ENCODE measurements at regions not wholly inside any gene's neighbourhood (a gene's known extent, or its start where the extent isn't known, plus 50 kb on each side); places are given as distances from the start of the nearest gene placed in this dataset.

DNA sequence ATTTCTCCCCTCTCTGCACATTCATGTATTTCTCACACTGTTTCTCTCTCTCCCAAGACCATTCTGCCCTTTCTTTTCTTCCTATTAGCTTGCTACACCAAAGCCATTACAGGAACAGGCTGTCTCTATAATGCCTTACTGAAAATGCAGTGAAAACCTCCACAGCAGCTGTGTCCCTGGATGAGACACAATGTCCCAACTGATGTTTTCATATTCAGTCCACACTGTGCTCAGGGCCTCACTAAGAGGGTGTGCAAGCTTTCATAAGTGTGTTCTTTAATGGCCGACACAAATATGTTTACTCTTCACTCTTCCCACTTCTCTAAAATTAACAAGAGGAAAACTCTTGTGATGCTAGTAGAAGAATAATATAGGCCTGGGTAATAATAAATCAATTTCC, 163.4 kb downstream of the KCTD12 start:
- TF ChIP-seq, protein P1, sequence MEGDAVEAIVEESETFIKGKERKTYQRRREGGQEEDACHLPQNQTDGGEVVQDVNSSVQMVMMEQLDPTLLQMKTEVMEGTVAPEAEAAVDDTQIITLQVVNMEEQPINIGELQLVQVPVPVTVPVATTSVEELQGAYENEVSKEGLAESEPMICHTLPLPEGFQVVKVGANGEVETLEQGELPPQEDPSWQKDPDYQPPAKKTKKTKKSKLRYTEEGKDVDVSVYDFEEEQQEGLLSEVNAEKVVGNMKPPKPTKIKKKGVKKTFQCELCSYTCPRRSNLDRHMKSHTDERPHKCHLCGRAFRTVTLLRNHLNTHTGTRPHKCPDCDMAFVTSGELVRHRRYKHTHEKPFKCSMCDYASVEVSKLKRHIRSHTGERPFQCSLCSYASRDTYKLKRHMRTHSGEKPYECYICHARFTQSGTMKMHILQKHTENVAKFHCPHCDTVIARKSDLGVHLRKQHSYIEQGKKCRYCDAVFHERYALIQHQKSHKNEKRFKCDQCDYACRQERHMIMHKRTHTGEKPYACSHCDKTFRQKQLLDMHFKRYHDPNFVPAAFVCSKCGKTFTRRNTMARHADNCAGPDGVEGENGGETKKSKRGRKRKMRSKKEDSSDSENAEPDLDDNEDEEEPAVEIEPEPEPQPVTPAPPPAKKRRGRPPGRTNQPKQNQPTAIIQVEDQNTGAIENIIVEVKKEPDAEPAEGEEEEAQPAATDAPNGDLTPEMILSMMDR (IDR thresholded peaks at IDR 0.05; ENCODE audit: low read length): no peak
- TF ChIP-seq EZH2 (optimal IDR thresholded peaks at IDR 0.05; ENCODE audit: low read depth, low read length): no peak

Data from MM.1S (cell line).